Ishikawa (cell line): ENCODE measurements at regions not wholly inside any gene's neighbourhood (a gene's known extent, or its start where the extent isn't known, plus 50 kb on each side); places are given as distances from the start of the nearest gene placed in this dataset.

ENCODE experiments used
- CEBPB ChIP-seq: IDR thresholded peaks from 2 replicates; pipeline ENCODE4 v1.6.1; 2012
- CREB1 ChIP-seq: IDR thresholded peaks from 2 replicates; pipeline ENCODE4 v1.6.1; 2012; ENCODE audit warnings: low read depth
- EGR1 ChIP-seq: IDR thresholded peaks from 2 replicates; pipeline ENCODE4 v1.6.1; 2012
- EP300 ChIP-seq: IDR thresholded peaks from 2 replicates; pipeline ENCODE4 v1.6.1; 2012; ENCODE audit warnings: borderline replicate concordance
- FOXM1 ChIP-seq: IDR thresholded peaks from 2 replicates; pipeline ENCODE4 v1.6.1; 2012; ENCODE audit warnings: low read depth, borderline replicate concordance
- NFIC ChIP-seq: IDR thresholded peaks from 2 replicates; pipeline ENCODE4 v1.6.1; 2012
- RAD21 ChIP-seq: IDR thresholded peaks from 2 replicates; pipeline ENCODE4 v1.6.1; 2012; ENCODE audit warnings: low read depth
- TAF1 ChIP-seq: IDR thresholded peaks from 2 replicates; pipeline ENCODE4 v1.6.1; 2012; ENCODE audit warnings: low read depth, mild to moderate bottlenecking
- TCF12 ChIP-seq: IDR thresholded peaks from 2 replicates; pipeline ENCODE4 v1.6.1; 2012; ENCODE audit warnings: low read depth
- TEAD4 ChIP-seq: IDR thresholded peaks from 2 replicates; pipeline ENCODE4 v1.6.1; 2012
- YY1 ChIP-seq: IDR thresholded peaks from 2 replicates; pipeline ENCODE4 v1.6.1; 2012; ENCODE audit warnings: low read depth
- ZBTB7A ChIP-seq: IDR thresholded peaks from 2 replicates; pipeline ENCODE4 v1.6.1; 2012; ENCODE audit warnings: low read depth
- TF ChIP-seq, protein P1 (sequence below): IDR thresholded peaks from 2 replicates; pipeline ENCODE4 v1.6.1; 2012
- TF ChIP-seq, protein P2 (sequence below): IDR thresholded peaks from 2 replicates; pipeline ENCODE4 v1.6.1; 2012
- TF ChIP-seq, protein P3 (sequence below): IDR thresholded peaks from 2 replicates; pipeline ENCODE4 v1.6.1; 2012; ENCODE audit warnings: low read depth, mild to moderate bottlenecking

DNA sequence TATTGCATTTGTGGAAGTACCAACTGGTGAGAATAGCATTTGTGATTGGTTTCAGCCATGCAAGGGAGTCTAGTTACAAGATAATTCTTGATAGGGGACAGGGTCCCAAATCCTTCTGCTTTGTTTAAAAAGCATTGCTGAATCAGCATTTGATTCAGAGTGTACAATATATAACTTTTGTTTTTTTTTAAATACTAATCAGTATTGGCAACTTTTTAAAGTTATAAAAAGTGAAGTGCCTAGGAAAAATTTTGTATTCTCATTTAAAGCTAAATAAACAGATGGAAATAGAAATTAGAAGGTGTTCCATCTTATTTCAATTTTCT lies 75.4 kb upstream of the SLC25A26 start:
- TF ChIP-seq CREB1 (no peak), NFIC (no peak), EGR1 (no peak), FOXM1 (no peak), TAF1 (no peak)
- TF ChIP-seq, protein P1, sequence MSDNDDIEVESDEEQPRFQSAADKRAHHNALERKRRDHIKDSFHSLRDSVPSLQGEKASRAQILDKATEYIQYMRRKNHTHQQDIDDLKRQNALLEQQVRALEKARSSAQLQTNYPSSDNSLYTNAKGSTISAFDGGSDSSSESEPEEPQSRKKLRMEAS, result no peak

DNA sequence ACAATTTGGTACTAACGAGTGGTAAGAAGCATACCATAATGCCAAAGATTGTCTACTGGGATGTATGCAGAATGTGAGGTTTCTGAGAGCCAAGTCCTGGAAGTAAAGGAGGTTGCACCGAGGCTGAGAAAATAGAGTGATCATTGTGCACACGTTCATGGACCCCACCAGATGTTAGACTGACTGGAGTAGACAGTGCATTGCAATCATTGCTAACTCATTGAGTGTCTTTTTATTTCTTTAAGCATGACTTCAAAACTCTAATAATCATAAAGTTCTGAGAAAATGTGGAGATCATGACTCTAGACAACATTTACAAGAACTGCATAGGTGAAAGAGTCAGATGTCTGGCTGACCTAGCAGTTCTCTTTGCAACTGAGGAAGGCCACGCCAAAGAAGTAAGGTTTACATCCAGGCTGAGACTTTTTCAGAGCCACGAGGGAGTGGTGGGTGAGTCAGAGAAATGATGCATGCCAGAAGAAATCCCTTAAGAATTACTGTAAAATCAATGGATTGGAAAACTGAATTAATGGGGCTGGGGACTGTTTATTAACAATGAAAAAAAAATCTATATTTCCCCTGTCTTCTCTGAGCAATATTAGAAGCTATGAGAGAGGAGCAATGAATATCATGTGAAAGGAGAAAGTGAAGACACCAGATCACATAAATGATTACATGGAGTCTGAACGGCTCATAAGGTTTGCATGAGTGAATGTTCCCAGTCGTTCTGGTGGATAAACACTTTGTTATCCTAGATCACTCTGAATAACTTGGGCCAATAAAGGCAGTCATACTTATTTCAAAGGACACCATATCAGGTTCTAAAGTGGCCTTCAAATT lies 76.0 kb upstream of the SLC25A26 start:
- TF ChIP-seq NFIC, result no peak
- TF ChIP-seq, protein P2, sequence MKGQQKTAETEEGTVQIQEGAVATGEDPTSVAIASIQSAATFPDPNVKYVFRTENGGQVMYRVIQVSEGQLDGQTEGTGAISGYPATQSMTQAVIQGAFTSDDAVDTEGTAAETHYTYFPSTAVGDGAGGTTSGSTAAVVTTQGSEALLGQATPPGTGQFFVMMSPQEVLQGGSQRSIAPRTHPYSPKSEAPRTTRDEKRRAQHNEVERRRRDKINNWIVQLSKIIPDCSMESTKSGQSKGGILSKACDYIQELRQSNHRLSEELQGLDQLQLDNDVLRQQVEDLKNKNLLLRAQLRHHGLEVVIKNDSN, result no peak
- no peak for TF ChIP-seq YY1
- no peak for TF ChIP-seq EP300
- TF ChIP-seq CEBPB, result no peak
- no peak for TF ChIP-seq CREB1
- TF ChIP-seq EGR1, result no peak
- TF ChIP-seq TCF12, result no peak
- no peak for TF ChIP-seq TEAD4
- no peak for TF ChIP-seq ZBTB7A
- TF ChIP-seq FOXM1, result no peak
- TF ChIP-seq, protein P3, sequence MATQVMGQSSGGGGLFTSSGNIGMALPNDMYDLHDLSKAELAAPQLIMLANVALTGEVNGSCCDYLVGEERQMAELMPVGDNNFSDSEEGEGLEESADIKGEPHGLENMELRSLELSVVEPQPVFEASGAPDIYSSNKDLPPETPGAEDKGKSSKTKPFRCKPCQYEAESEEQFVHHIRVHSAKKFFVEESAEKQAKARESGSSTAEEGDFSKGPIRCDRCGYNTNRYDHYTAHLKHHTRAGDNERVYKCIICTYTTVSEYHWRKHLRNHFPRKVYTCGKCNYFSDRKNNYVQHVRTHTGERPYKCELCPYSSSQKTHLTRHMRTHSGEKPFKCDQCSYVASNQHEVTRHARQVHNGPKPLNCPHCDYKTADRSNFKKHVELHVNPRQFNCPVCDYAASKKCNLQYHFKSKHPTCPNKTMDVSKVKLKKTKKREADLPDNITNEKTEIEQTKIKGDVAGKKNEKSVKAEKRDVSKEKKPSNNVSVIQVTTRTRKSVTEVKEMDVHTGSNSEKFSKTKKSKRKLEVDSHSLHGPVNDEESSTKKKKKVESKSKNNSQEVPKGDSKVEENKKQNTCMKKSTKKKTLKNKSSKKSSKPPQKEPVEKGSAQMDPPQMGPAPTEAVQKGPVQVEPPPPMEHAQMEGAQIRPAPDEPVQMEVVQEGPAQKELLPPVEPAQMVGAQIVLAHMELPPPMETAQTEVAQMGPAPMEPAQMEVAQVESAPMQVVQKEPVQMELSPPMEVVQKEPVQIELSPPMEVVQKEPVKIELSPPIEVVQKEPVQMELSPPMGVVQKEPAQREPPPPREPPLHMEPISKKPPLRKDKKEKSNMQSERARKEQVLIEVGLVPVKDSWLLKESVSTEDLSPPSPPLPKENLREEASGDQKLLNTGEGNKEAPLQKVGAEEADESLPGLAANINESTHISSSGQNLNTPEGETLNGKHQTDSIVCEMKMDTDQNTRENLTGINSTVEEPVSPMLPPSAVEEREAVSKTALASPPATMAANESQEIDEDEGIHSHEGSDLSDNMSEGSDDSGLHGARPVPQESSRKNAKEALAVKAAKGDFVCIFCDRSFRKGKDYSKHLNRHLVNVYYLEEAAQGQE, result no peak
- TF ChIP-seq, protein P1, result no peak
- no peak for TF ChIP-seq RAD21

DNA sequence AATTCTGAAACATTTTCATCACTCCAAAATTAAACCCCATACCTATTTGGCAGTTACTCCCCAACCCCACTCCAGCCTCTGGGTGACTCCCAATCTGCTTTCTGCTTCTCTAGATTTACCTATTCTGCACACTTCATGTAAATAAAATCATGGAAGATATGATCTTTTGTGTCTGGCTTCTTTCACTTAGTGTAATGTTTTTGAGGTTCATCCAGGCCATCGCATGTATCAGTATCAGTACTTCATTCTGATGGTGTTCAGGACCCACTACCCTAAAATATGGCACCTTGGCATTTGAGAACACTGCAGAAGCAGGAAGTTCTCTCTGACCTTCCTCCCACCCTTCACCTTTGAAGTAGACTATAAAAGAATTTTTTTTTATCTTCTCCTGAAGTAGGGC lies 78.7 kb upstream of the SLC25A26 start:
- TF ChIP-seq TEAD4 (no peak), YY1 (no peak), FOXM1 (no peak)
- TF ChIP-seq, protein P3, result no peak

DNA sequence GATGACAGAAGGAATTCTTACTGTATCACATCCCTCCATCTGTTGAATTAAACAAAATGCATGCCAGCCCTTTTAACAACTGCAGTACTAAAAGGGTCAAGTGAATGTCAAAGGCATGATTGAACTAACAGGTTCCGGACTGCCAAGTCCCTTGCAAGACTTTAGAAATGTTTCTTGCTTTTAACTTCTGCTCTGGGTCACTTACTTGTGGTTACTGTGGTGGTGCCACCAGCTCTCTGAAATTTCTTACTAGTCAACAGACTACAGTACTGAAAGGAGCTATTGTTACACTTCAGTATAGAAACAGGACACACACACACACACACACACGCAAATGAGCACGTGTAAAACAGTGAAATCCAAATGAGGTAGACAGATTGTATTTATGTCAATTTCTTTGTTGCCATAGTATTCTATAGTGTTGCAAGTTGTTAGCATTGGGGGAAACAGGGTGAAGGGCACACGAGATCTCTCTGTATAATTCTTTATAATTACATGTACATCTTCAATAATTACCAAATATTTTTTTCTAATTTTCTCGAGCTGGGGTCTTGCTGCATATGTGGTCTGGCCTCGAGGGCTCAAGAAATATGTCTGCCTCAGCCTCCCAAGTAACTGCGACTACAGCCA lies 79.9 kb upstream of the SLC25A26 start:
- TF ChIP-seq EGR1, result no peak
- no peak for TF ChIP-seq CREB1
- TF ChIP-seq, protein P1, result no peak
- TF ChIP-seq YY1, result no peak
- no peak for TF ChIP-seq ZBTB7A
- TF ChIP-seq, protein P2, result no peak
- TF ChIP-seq CEBPB, result no peak
- TF ChIP-seq TEAD4, result no peak
- TF ChIP-seq NFIC, result no peak
- no peak for TF ChIP-seq TAF1
- no peak for TF ChIP-seq EP300
- no peak for TF ChIP-seq FOXM1
- TF ChIP-seq, protein P3, result no peak
- no peak for TF ChIP-seq RAD21
